ENCODE measurements at regions not wholly inside any gene's neighbourhood (a gene's known extent, or its start where the extent isn't known, plus 50 kb on each side); places are given as distances from the start of the nearest gene placed in this dataset.

GRCh38 chr3:159894386-159894785 lies 94.2 kb upstream of the IL12A start:
- DNase-seq (ENCODE audit: low read depth, low spot score) (no peak), ATAC-seq (no peak)
- H4K20me1 ChIP-seq (ENCODE audit: insufficient read depth), result no peaks in the 10 kb centered on the region
- ChIA-PET POLR2A (interaction anchor here (0.7 kb wide), 1 partner anchor 651 kb away, joined by 3 read pairs; no protein-coding TSS in a partner anchor), CTCF (no interaction called here), RAD21 (ENCODE audit: low non-redundant PET in 1 of 2, low total read pairs in 2 of 2, uncharacterized antibody in 2 of 2, unreplicated experiment in 2 of 2) (no interaction called here)
- TF ChIP-seq MAX (IDR thresholded peaks at IDR 0.05) (no peak), CBX3 (IDR thresholded peaks at IDR 0.05; ENCODE audit: low read depth) (no peak), ZNF274 (IDR thresholded peaks at IDR 0.05; ENCODE audit: low read depth, low read length) (no peak), FOSL1 (IDR thresholded peaks at IDR 0.05; ENCODE audit: low read depth) (no peak), EZH2phosphoT487 (IDR thresholded peaks at IDR 0.05; ENCODE audit: borderline replicate concordance) (no peak), CTCF (IDR thresholded peaks at IDR 0.05 in 2 of 3, conservative IDR thresholded peaks at IDR 0.05 in 1 of 3; ENCODE audit: borderline replicate concordance in 1 of 3, insufficient read depth in 1 of 3, low read depth in 2 of 3, low read length in 2 of 3) (no peak), ATF3 (IDR thresholded peaks at IDR 0.05) (no peak), POLR2A (IDR thresholded peaks at IDR 0.05; ENCODE audit: borderline replicate concordance, extremely low read depth, insufficient read depth, insufficient read length) (no peak), EGR1 (IDR thresholded peaks at IDR 0.05; ENCODE audit: low read depth) (no peak), ELF1 (IDR thresholded peaks at IDR 0.05; ENCODE audit: borderline replicate concordance, low read depth) (no peak), TCF7L2 (IDR thresholded peaks at IDR 0.05; ENCODE audit: borderline replicate concordance, extremely low read depth, insufficient read depth, insufficient read length) (no peak), RAD21 (IDR thresholded peaks at IDR 0.05; ENCODE audit: low read depth) (no peak), SRF (IDR thresholded peaks at IDR 0.05; ENCODE audit: low read depth) (no peak)
- H3K4me1 ChIP-seq (ENCODE audit: control insufficient read depth in 1 of 2, insufficient read depth in 2 of 2, low read length in 2 of 2), result no peaks in the 10 kb centered on the region
- H3K27me3 ChIP-seq (ENCODE audit: insufficient read depth, low read length), result no peaks in the 10 kb centered on the region
- H3K27ac ChIP-seq (ENCODE audit: low read depth, low read length), result no peak overlapping the region
- H3K4me3 ChIP-seq (replicated peaks in 1 of 2; ENCODE audit: low read depth in 1 of 2, low read length in 2 of 2), result no peak overlapping the region
- no peaks in the 10 kb centered on the region for H3K79me2 ChIP-seq (ENCODE audit: insufficient read depth, low read length)
- H3K4me2 ChIP-seq (ENCODE audit: low read length), result no peak overlapping the region
- H3K9me3 ChIP-seq (ENCODE audit: control insufficient read depth in 1 of 2, insufficient read depth in 1 of 2, low read depth in 1 of 2, low read length in 2 of 2), result no peaks in the 10 kb centered on the region
- H3K9ac ChIP-seq (ENCODE audit: low read length), result no peak overlapping the region
- intact Hi-C loops (cut with micrococcal nuclease), result no loop called here
- BruUV-seq (replicated peaks), result no TSS peak
- H3K9me2 ChIP-seq (ENCODE audit: insufficient read depth), result no peaks in the 10 kb centered on the region
- H2AFZ ChIP-seq (ENCODE audit: low read depth, low read length, poor library complexity, severe bottlenecking), result no peak overlapping the region
- H3K36me3 ChIP-seq (ENCODE audit: control insufficient read depth in 1 of 2, insufficient read depth in 2 of 2, low read length in 2 of 2), result no peaks in the 10 kb centered on the region

All from HCT116 (cell line).